ENCODE measurements at regions not wholly inside any gene's neighbourhood (a gene's known extent, or its start where the extent isn't known, plus 50 kb on each side); places are given as distances from the start of the nearest gene placed in this dataset.

DNA sequence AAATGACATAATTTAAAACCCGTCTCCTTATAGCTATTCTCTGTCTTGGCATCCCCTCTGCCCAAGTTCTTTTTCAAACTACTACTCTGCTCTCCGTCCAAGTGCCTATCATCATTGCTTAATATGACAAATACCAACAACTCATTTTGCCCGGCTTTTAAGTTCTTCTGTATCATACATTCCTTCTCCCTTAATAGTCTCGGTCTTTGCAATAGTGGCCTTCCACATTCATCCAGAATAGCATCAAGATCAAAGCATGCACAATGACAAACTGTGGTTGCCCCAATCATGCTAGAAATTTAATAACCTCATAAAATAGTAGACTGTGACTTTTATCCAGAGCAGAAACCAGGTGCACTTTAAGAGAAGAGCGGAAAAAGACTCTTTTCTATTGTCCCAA is 198.9 kb downstream of the ETV1 start:
- TF ChIP-seq, protein P1, sequence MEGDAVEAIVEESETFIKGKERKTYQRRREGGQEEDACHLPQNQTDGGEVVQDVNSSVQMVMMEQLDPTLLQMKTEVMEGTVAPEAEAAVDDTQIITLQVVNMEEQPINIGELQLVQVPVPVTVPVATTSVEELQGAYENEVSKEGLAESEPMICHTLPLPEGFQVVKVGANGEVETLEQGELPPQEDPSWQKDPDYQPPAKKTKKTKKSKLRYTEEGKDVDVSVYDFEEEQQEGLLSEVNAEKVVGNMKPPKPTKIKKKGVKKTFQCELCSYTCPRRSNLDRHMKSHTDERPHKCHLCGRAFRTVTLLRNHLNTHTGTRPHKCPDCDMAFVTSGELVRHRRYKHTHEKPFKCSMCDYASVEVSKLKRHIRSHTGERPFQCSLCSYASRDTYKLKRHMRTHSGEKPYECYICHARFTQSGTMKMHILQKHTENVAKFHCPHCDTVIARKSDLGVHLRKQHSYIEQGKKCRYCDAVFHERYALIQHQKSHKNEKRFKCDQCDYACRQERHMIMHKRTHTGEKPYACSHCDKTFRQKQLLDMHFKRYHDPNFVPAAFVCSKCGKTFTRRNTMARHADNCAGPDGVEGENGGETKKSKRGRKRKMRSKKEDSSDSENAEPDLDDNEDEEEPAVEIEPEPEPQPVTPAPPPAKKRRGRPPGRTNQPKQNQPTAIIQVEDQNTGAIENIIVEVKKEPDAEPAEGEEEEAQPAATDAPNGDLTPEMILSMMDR (IDR thresholded peaks at IDR 0.05), result no peak
- TF ChIP-seq POLR2A (IDR thresholded peaks at IDR 0.05) (no peak), POLR2AphosphoS5 (IDR thresholded peaks at IDR 0.05) (no peak), EP300 (IDR thresholded peaks at IDR 0.05) (no peak)

Data from suprapubic skin (tissue), 4 donors.